ENCODE measurements at regions not wholly inside any gene's neighbourhood (a gene's known extent, or its start where the extent isn't known, plus 50 kb on each side); places are given as distances from the start of the nearest gene placed in this dataset.

GRCh38 chr2:177078416-177078815, 134.2 kb upstream of the HNRNPA3 start:
- peaks cover 3% of the 10 kb centered on the region; the same call in 1 of the 2 replicates for H3K27me3 Mint-ChIP-seq (ENCODE audit: insufficient read depth)
- TF ChIP-seq, protein P1, sequence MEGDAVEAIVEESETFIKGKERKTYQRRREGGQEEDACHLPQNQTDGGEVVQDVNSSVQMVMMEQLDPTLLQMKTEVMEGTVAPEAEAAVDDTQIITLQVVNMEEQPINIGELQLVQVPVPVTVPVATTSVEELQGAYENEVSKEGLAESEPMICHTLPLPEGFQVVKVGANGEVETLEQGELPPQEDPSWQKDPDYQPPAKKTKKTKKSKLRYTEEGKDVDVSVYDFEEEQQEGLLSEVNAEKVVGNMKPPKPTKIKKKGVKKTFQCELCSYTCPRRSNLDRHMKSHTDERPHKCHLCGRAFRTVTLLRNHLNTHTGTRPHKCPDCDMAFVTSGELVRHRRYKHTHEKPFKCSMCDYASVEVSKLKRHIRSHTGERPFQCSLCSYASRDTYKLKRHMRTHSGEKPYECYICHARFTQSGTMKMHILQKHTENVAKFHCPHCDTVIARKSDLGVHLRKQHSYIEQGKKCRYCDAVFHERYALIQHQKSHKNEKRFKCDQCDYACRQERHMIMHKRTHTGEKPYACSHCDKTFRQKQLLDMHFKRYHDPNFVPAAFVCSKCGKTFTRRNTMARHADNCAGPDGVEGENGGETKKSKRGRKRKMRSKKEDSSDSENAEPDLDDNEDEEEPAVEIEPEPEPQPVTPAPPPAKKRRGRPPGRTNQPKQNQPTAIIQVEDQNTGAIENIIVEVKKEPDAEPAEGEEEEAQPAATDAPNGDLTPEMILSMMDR (IDR thresholded peaks at IDR 0.05) = no peak
- H3K9me3 Mint-ChIP-seq = no peaks in the 10 kb centered on the region
- H3K4me1 Mint-ChIP-seq (ENCODE audit: low read depth) = no peaks in the 10 kb centered on the region
- no peak for DNase-seq
- H3K27ac Mint-ChIP-seq = no peak overlapping the region
- H3K4me3 Mint-ChIP-seq = no peak overlapping the region
- no peaks in the 10 kb centered on the region for H3K36me3 Mint-ChIP-seq (ENCODE audit: low read depth)

DNA sequence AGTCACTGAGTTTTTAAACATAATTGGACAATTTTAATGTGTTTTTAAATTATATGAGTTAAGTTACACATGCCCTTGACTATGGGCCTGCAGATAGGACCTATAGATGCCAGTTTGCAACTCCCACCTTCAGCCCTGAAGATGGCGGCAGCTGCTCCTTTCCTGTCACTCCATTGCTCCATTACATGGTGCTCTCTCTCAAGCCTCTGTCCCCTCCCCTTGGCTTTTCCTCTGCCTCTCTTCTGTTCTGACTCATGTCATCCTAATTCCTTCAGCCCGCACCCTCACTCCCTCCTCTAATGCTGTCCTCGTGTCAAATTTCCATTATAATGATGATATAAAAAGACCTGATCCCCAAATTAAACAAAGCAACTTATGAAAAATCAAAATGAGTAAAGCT, 133.7 kb upstream of the HNRNPA3 start:
- no peaks in the 10 kb centered on the region for H3K36me3 Mint-ChIP-seq (ENCODE audit: low read depth)
- H3K27me3 Mint-ChIP-seq (ENCODE audit: insufficient read depth) = peaks cover 3% of the 10 kb centered on the region; the same call in 1 of the 2 replicates
- no peaks in the 10 kb centered on the region for H3K9me3 Mint-ChIP-seq
- H3K4me3 Mint-ChIP-seq = no peak overlapping the region
- H3K4me1 Mint-ChIP-seq (ENCODE audit: low read depth) = no peaks in the 10 kb centered on the region
- TF ChIP-seq, protein P1 (IDR thresholded peaks at IDR 0.05) = no peak
- no peak for DNase-seq
- H3K27ac Mint-ChIP-seq = no peak overlapping the region

DNA sequence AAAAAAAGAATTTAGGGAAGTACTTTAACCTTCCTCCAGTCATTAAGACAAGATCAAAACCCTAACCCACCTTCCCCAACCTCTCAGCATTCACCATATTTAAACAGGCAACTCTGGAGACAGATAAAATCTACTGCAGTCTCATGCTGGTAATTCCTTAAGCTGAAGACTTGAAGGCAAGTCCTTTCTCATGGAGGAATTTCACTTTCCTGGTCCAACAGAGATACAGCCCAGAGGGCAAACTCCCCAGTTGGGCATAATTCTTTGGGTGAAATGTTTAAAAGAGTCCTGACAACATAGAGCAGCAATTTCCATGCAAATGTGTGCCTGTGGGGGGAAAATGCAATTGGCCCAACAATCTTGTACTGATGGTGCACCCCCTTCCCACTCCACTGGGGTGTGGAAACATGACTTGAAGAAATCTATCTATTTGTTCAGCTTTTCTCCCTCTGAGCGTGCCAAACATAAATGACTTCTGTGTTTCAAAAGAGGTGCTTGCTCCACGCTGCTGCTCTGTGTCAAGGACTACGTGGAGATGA, 131.8 kb upstream of the HNRNPA3 start:
- Mint-ChIP-seq H3K9me3 (no peaks in the 10 kb centered on the region), H3K4me1 (ENCODE audit: low read depth) (no peaks in the 10 kb centered on the region), H3K36me3 (ENCODE audit: low read depth) (no peaks in the 10 kb centered on the region), H3K27me3 (ENCODE audit: insufficient read depth) (peaks cover 3% of the 10 kb centered on the region; the same call in 1 of the 2 replicates), H3K27ac (no peak overlapping the region), H3K4me3 (no peak overlapping the region)
- no peak for DNase-seq
- TF ChIP-seq, protein P1 (IDR thresholded peaks at IDR 0.05) = no peak

DNA sequence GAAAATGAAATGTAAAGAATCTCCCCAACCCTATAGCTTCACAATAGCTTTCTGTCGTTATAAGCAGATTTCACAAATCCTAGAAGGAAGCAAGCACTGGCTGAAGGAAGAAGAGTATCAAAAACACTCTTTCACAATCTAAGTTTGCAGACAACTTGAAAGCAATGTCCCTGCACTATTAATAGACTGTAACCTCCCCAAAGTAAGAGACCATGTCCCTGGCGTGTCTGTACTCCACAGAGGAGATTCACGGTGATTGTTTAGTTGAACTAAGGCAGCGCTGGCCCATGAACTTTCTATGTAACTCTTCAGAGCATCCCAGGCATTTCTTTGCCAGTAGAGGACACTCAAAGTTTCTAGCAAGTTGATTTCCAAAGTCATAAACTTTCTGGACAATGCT, 128.0 kb upstream of the HNRNPA3 start:
- H3K9me3 Mint-ChIP-seq = no peaks in the 10 kb centered on the region

DNA sequence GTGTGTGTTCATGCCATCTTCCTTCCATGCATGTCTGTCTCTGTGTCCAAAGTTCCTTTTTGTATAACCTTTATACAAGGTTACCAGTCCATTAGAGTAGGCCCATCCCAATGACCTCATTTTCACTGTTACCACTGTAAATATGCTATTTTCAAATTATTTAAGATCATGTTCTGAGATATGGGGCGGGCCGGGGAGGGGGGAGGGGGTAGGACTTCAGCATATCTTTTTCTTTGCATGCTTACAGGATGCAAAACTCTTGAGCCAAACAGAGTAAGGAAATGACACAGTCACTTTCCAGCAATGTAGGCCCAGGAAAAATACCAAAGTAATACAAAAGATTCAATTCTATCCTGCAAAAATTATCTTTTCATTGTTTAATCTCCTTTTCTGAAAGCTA, 124.1 kb upstream of the HNRNPA3 start:
- DNase-seq = no peak
- TF ChIP-seq, protein P1 (IDR thresholded peaks at IDR 0.05) = no peak
- Mint-ChIP-seq H3K4me1 (ENCODE audit: low read depth) (no peaks in the 10 kb centered on the region), H3K4me3 (no peak overlapping the region), H3K27me3 (ENCODE audit: insufficient read depth) (no peaks in the 10 kb centered on the region; the same call in 1 of the 2 replicates), H3K9me3 (no peaks in the 10 kb centered on the region), H3K36me3 (ENCODE audit: low read depth) (no peaks in the 10 kb centered on the region), H3K27ac (no peak overlapping the region)

More for the DNA sequence above, 128.0 kb upstream of the HNRNPA3 start:
- Mint-ChIP-seq H3K4me3 (no peak overlapping the region), H3K27me3 (ENCODE audit: insufficient read depth) (no peaks in the 10 kb centered on the region; the same call in 1 of the 2 replicates), H3K36me3 (ENCODE audit: low read depth) (no peaks in the 10 kb centered on the region), H3K4me1 (ENCODE audit: low read depth) (no peaks in the 10 kb centered on the region), H3K27ac (no peak overlapping the region)
- DNase-seq = no peak
- TF ChIP-seq, protein P1 (IDR thresholded peaks at IDR 0.05) = no peak
